Stomach (tissue), 4 donors: ENCODE measurements at regions not wholly inside any gene's neighbourhood (a gene's known extent, or its start where the extent isn't known, plus 50 kb on each side); places are given as distances from the start of the nearest gene placed in this dataset.

Experiments used
- CTCF ChIP-seq, 7 experiments: fragments of 450-650 bp in 4 of 7; fragments of 200-600 bp in 3 of 7; sonication (generic) in 3 of 7; IDR thresholded peaks; one replicate each; pipeline ENCODE4 v1.5.1; 2016 to 2019; ENCODE audit warnings: antibody characterized with exemption in 7 of 7, control low read depth in 2 of 7, mild to moderate bottlenecking in 1 of 7
- POLR2A ChIP-seq, 4 donors: fragments of 450-650 bp; IDR thresholded peaks; one replicate each; pipeline ENCODE4 v1.6.1; 2016; ENCODE audit warnings: antibody characterized with exemption in 4 of 4, control low read depth in 2 of 4, mild to moderate bottlenecking in 1 of 4, moderate library complexity in 1 of 4

GRCh38 chr12:102616692-102617091 is 136.3 kb upstream of the IGF1 start:
- TF ChIP-seq CTCF (IDR thresholded peaks at IDR 0.05) (no peak), POLR2A (IDR thresholded peaks at IDR 0.05) (no peak)
